GM12892 (cell line): ENCODE measurements at regions not wholly inside any gene's neighbourhood (a gene's known extent, or its start where the extent isn't known, plus 50 kb on each side); places are given as distances from the start of the nearest gene placed in this dataset.

Experiments used
- POLR2A ChIP-seq: IDR thresholded peaks from 2 replicates; pipeline ENCODE4 v1.6.1; 2011; ENCODE audit warnings: low read depth, low read length, control low read depth
- POLR2AphosphoS5 ChIP-seq: IDR thresholded peaks from 2 replicates; pipeline ENCODE4 v1.6.1; 2011; ENCODE audit warnings: low read depth, low read length, control low read depth
- TAF1 ChIP-seq: IDR thresholded peaks from 2 replicates; pipeline ENCODE4 v1.6.1; 2011; ENCODE audit warnings: low read depth, mild to moderate bottlenecking, control low read depth, low read length, borderline replicate concordance

- no peak for TF ChIP-seq POLR2A
- TF ChIP-seq TAF1: no peak
- TF ChIP-seq POLR2AphosphoS5: no peak
Measured at GRCh38 chr2:6442252-6442985, 423.3 kb downstream of the CMPK2 start.
